ENCODE measurements at regions not wholly inside any gene's neighbourhood (a gene's known extent, or its start where the extent isn't known, plus 50 kb on each side); places are given as distances from the start of the nearest gene placed in this dataset.

- Histone ChIP-seq H3K4me3 (ENCODE audit: low read depth, low read length) (no peak overlapping the region), H3K27me3 (ENCODE audit: control insufficient read depth, insufficient read depth, low read length) (no peaks in the 10 kb centered on the region), H3K36me3 (ENCODE audit: control insufficient read depth, insufficient read depth, low read length) (no peaks in the 10 kb centered on the region)
- no peak for DNase-seq (ENCODE audit: low read depth)
- no peak for FAIRE-seq
- TF ChIP-seq CTCF (IDR thresholded peaks at IDR 0.05; ENCODE audit: insufficient read depth, low read length, severe bottlenecking) = no peak
Observed at GRCh38 chrX:97806238-97806637, 922.5 kb downstream of the RPA4 start.

GRCh38 chrX:97806946-97807345, 923.2 kb downstream of the RPA4 start:
- no peaks in the 10 kb centered on the region for H3K36me3 ChIP-seq (ENCODE audit: control insufficient read depth, insufficient read depth, low read length)
- DNase-seq (ENCODE audit: low read depth) = no peak
- no peak for FAIRE-seq
- no peaks in the 10 kb centered on the region for H3K27me3 ChIP-seq (ENCODE audit: control insufficient read depth, insufficient read depth, low read length)
- H3K4me3 ChIP-seq (ENCODE audit: low read depth, low read length) = no peak overlapping the region
- TF ChIP-seq CTCF (IDR thresholded peaks at IDR 0.05; ENCODE audit: insufficient read depth, low read length, severe bottlenecking) = no peak

- no peak overlapping the region for H3K4me3 ChIP-seq (ENCODE audit: low read depth, low read length)
- H3K27me3 ChIP-seq (ENCODE audit: control insufficient read depth, insufficient read depth, low read length) = no peaks in the 10 kb centered on the region
- no peak for FAIRE-seq
- no peak for TF ChIP-seq CTCF (IDR thresholded peaks at IDR 0.05; ENCODE audit: insufficient read depth, low read length, severe bottlenecking)
- no peaks in the 10 kb centered on the region for H3K36me3 ChIP-seq (ENCODE audit: control insufficient read depth, insufficient read depth, low read length)
- DNase-seq (ENCODE audit: low read depth) = no peak
Observed at GRCh38 chrX:97820170-97820569, 936.5 kb downstream of the RPA4 start.

GRCh38 chrX:97828471-97828870, 944.8 kb downstream of the RPA4 start:
- no peaks in the 10 kb centered on the region for H3K36me3 ChIP-seq (ENCODE audit: control insufficient read depth, insufficient read depth, low read length)
- no peak overlapping the region for H3K4me3 ChIP-seq (ENCODE audit: low read depth, low read length)
- FAIRE-seq = no peak

GRCh38 chrX:97835969-97836368, 952.3 kb downstream of the RPA4 start:
- H3K4me3 ChIP-seq (ENCODE audit: low read depth, low read length) = no peak overlapping the region
- no peak for DNase-seq (ENCODE audit: low read depth)
- no peaks in the 10 kb centered on the region for H3K36me3 ChIP-seq (ENCODE audit: control insufficient read depth, insufficient read depth, low read length)
- H3K27me3 ChIP-seq (ENCODE audit: control insufficient read depth, insufficient read depth, low read length) = no peaks in the 10 kb centered on the region
- no peak for FAIRE-seq
- no peak for TF ChIP-seq CTCF (IDR thresholded peaks at IDR 0.05; ENCODE audit: insufficient read depth, low read length, severe bottlenecking)

More at GRCh38 chrX:97828471-97828870, 944.8 kb downstream of the RPA4 start:
- H3K27me3 ChIP-seq (ENCODE audit: control insufficient read depth, insufficient read depth, low read length) = no peaks in the 10 kb centered on the region
- DNase-seq (ENCODE audit: low read depth) = no peak
- no peak for TF ChIP-seq CTCF (IDR thresholded peaks at IDR 0.05; ENCODE audit: insufficient read depth, low read length, severe bottlenecking)

- DNase-seq (ENCODE audit: low read depth) (no peak), FAIRE-seq (no peak)
- no peak overlapping the region for H3K4me3 ChIP-seq (ENCODE audit: low read depth, low read length)
- H3K27me3 ChIP-seq (ENCODE audit: control insufficient read depth, insufficient read depth, low read length) = no peaks in the 10 kb centered on the region
- TF ChIP-seq CTCF (IDR thresholded peaks at IDR 0.05; ENCODE audit: insufficient read depth, low read length, severe bottlenecking) = no peak
- no peaks in the 10 kb centered on the region for H3K36me3 ChIP-seq (ENCODE audit: control insufficient read depth, insufficient read depth, low read length)
Observed at GRCh38 chrX:97841544-97842179, 958.0 kb downstream of the RPA4 start.
